DND-41 (cell line): ENCODE measurements at regions not wholly inside any gene's neighbourhood (a gene's known extent, or its start where the extent isn't known, plus 50 kb on each side); places are given as distances from the start of the nearest gene placed in this dataset.

Experiments used
- EZH2 ChIP-seq: IDR thresholded peaks from 3 replicates; pipeline ENCODE4 v1.6.1; 2012; ENCODE audit warnings: borderline replicate concordance, low read depth, mild to moderate bottlenecking, moderate library complexity, low read length, inconsistent platforms; ENCODE audit not compliant: severe bottlenecking
- TF ChIP-seq, protein P1 (sequence below): IDR thresholded peaks from 2 replicates; pipeline ENCODE4 v1.5.1; 2012; ENCODE audit warnings: borderline replicate concordance, low read length, moderate library complexity, mild to moderate bottlenecking; ENCODE audit not compliant: poor library complexity, severe bottlenecking; ENCODE audit errors: extremely low read depth

DNA sequence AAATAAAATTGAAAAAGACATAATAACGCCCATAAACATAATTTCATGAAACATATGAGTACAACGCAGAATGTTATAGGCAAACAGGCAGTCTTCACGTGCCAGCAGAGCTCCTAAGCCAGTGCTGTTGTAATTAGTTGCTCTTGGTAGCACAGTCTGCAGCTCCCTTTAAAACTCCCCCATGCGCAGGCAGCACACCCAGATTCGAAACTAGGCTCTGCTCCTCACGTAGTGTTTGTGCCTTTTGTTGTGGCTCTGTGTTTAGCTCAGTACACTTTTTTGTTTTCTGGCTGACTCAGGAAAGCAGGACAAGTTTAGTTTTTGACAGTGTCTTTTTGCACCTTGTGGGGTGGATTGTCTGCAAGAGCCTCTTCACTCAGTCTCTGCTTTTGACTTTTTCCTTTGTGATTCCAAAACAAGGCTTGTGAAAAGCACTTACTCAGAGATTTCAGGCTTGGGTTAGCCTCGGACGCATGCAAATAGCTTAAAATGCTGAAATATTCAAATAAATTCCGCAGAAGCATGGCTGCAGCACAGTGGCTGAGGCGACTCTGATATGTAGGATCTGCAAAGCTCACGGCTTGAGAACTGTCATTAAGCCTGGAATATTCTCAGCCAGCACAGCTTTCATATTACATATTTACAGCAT is 113.6 kb downstream of the IRX1 start:
- TF ChIP-seq, protein P1, sequence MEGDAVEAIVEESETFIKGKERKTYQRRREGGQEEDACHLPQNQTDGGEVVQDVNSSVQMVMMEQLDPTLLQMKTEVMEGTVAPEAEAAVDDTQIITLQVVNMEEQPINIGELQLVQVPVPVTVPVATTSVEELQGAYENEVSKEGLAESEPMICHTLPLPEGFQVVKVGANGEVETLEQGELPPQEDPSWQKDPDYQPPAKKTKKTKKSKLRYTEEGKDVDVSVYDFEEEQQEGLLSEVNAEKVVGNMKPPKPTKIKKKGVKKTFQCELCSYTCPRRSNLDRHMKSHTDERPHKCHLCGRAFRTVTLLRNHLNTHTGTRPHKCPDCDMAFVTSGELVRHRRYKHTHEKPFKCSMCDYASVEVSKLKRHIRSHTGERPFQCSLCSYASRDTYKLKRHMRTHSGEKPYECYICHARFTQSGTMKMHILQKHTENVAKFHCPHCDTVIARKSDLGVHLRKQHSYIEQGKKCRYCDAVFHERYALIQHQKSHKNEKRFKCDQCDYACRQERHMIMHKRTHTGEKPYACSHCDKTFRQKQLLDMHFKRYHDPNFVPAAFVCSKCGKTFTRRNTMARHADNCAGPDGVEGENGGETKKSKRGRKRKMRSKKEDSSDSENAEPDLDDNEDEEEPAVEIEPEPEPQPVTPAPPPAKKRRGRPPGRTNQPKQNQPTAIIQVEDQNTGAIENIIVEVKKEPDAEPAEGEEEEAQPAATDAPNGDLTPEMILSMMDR = no peak
- no peak for TF ChIP-seq EZH2
